ENCODE measurements at regions not wholly inside any gene's neighbourhood (a gene's known extent, or its start where the extent isn't known, plus 50 kb on each side); places are given as distances from the start of the nearest gene placed in this dataset.

- DNase-seq, result no peak
These were observed 66.2 kb upstream of the RREB1 start for GRCh38 chr6:7041511-7042026.

- no peak for DNase-seq
These were observed 65.6 kb upstream of the RREB1 start for GRCh38 chr6:7042056-7042653.

GRCh38 chr6:7042654-7043545 is 64.9 kb upstream of the RREB1 start:
- DNase-seq, result no peak

GRCh38 chr6:7045331-7045730 is 62.4 kb upstream of the RREB1 start:
- no peak for DNase-seq

- DNase-seq, result no peak
These were observed 62.0 kb upstream of the RREB1 start for GRCh38 chr6:7045746-7046145.

GRCh38 chr6:7047128-7047527 is 60.6 kb upstream of the RREB1 start:
- no peak for DNase-seq

GRCh38 chr6:7047966-7048365 is 59.8 kb upstream of the RREB1 start:
- DNase-seq, result no peak

- DNase-seq, result no peak
These were observed 58.9 kb upstream of the RREB1 start for GRCh38 chr6:7048894-7049293.

- DNase-seq, result no peak
These were observed 57.8 kb upstream of the RREB1 start for GRCh38 chr6:7050004-7050403.

- DNase-seq, result peak; percentile 7
These were observed 56.6 kb upstream of the RREB1 start for GRCh38 chr6:7050872-7051779.

- peak; percentile 28 for DNase-seq
These were observed 55.9 kb upstream of the RREB1 start for GRCh38 chr6:7051780-7052442.

- DNase-seq, result no peak
These were observed 55.2 kb upstream of the RREB1 start for GRCh38 chr6:7052443-7053011.

GRCh38 chr6:7053125-7053774 is 54.5 kb upstream of the RREB1 start:
- DNase-seq, result no peak
